SK-N-SH treated with all-trans-retinoic acid at 6 μM for 48 hours (cell line): ENCODE measurements at regions not wholly inside any gene's neighbourhood (a gene's known extent, or its start where the extent isn't known, plus 50 kb on each side); places are given as distances from the start of the nearest gene placed in this dataset.

Source experiments
- ATAC-seq: fragments of 200-7000 bp; cut with Tn5 transposase; 3 replicates; pipeline ENCODE4 v1.9.1; 2020; ENCODE audit warnings: mild to moderate bottlenecking, moderate library complexity
- ARNTL ChIP-seq: fragments of 450-650 bp; formaldehyde crosslinking; IDR thresholded peaks from 2 replicates; pipeline ENCODE4 v1.5.0; 2020; ENCODE audit warnings: low read depth, mild to moderate bottlenecking, moderate library complexity, borderline replicate concordance
- CSDC2 ChIP-seq: fragments of 250-450 bp; sonication (Bioruptor Pico); IDR thresholded peaks from 2 replicates; pipeline ENCODE4 v1.5.0; 2020; ENCODE audit warnings: mild to moderate bottlenecking, moderate library complexity
- ESRRG ChIP-seq: fragments of 250-450 bp; sonication (Bioruptor Pico); IDR thresholded peaks from 2 replicates; pipeline ENCODE4 v1.6.1; 2021; ENCODE audit warnings: mild to moderate bottlenecking
- GLIS3 ChIP-seq: fragments of 250-450 bp; sonication (Bioruptor Pico); IDR thresholded peaks from 2 replicates; pipeline ENCODE4 v1.5.0; 2020; ENCODE audit warnings: mild to moderate bottlenecking, moderate library complexity
- ISL1 ChIP-seq: fragments of 250-450 bp; sonication (Bioruptor Pico); IDR thresholded peaks from 2 replicates; pipeline ENCODE4 v2.1.2; 2022; ENCODE audit warnings: mild to moderate bottlenecking, moderate library complexity
- RARB ChIP-seq: fragments of 250-450 bp; sonication (Bioruptor Pico); IDR thresholded peaks from 2 replicates; pipeline ENCODE4 v1.8.0; 2021; ENCODE audit warnings: mild to moderate bottlenecking, moderate library complexity
- TCF4 ChIP-seq: fragments of 250-450 bp; sonication (Bioruptor Pico); IDR thresholded peaks from 2 replicates; pipeline ENCODE4 v1.8.0; 2021; ENCODE audit warnings: mild to moderate bottlenecking, moderate library complexity, borderline replicate concordance
- TOX ChIP-seq: fragments of 250-450 bp; sonication (Bioruptor Pico); IDR thresholded peaks from 2 replicates; pipeline ENCODE4 v1.8.0; 2021; ENCODE audit warnings: mild to moderate bottlenecking, moderate library complexity, borderline replicate concordance
- ZC3H10 ChIP-seq: fragments of 250-450 bp; sonication (Bioruptor Pico); IDR thresholded peaks from 2 replicates; pipeline ENCODE4 v1.5.1; 2021; ENCODE audit warnings: mild to moderate bottlenecking, moderate library complexity
- ZFP30 ChIP-seq: fragments of 450-650 bp; formaldehyde crosslinking; IDR thresholded peaks from 2 replicates; pipeline ENCODE4 v1.5.0; 2022; ENCODE audit warnings: mild to moderate bottlenecking, moderate library complexity
- ZNF70 ChIP-seq: fragments of 450-650 bp; formaldehyde crosslinking; IDR thresholded peaks from 2 replicates; pipeline ENCODE4 v1.5.0; 2020; ENCODE audit warnings: mild to moderate bottlenecking, moderate library complexity
- ZNF8 ChIP-seq: fragments of 450-650 bp; formaldehyde crosslinking; IDR thresholded peaks from 2 replicates; pipeline ENCODE4 v1.5.0; 2020; ENCODE audit warnings: mild to moderate bottlenecking, moderate library complexity
- TF ChIP-seq, protein P1 (sequence below): fragments of 250-450 bp; sonication (Bioruptor Pico); IDR thresholded peaks from 2 replicates; pipeline ENCODE4 v1.5.0; 2020; ENCODE audit warnings: mild to moderate bottlenecking, moderate library complexity
- TF ChIP-seq, protein P2 (sequence below): fragments of 250-450 bp; sonication (Bioruptor Pico); IDR thresholded peaks from 2 replicates; pipeline ENCODE4 v1.8.0; 2020; ENCODE audit warnings: mild to moderate bottlenecking, moderate library complexity, borderline replicate concordance
- TF ChIP-seq, protein P3 (sequence below): fragments of 250-450 bp; sonication (Bioruptor Pico); IDR thresholded peaks from 2 replicates; pipeline ENCODE4 v1.5.1; 2021; ENCODE audit warnings: mild to moderate bottlenecking, moderate library complexity
- TF ChIP-seq, protein P4 (sequence below): fragments of 250-450 bp; sonication (Bioruptor Pico); IDR thresholded peaks from 2 replicates; pipeline ENCODE4 v1.5.1; 2020; ENCODE audit warnings: low read depth, mild to moderate bottlenecking, moderate library complexity

DNA sequence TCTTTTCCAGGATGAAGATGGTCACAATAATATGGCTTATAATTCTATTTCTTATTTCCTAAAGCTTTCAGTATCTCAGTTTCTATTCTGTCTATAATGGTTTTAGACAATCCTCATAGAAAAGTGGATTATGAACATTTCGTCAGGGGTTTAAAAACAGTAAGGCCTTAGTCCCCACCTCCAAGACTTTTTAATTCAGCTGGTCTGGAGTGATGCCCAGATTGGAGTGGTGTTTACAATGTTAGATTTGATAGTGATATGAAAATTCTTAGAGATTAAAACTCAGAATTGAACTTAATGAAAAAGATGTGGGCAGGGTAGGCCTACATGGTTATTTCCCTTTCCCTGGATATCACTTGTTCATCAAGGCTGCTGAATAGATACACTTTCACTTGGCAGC, 1238.3 kb downstream of the SORCS3 start:
- ATAC-seq: no peak
- TF ChIP-seq, protein P1, sequence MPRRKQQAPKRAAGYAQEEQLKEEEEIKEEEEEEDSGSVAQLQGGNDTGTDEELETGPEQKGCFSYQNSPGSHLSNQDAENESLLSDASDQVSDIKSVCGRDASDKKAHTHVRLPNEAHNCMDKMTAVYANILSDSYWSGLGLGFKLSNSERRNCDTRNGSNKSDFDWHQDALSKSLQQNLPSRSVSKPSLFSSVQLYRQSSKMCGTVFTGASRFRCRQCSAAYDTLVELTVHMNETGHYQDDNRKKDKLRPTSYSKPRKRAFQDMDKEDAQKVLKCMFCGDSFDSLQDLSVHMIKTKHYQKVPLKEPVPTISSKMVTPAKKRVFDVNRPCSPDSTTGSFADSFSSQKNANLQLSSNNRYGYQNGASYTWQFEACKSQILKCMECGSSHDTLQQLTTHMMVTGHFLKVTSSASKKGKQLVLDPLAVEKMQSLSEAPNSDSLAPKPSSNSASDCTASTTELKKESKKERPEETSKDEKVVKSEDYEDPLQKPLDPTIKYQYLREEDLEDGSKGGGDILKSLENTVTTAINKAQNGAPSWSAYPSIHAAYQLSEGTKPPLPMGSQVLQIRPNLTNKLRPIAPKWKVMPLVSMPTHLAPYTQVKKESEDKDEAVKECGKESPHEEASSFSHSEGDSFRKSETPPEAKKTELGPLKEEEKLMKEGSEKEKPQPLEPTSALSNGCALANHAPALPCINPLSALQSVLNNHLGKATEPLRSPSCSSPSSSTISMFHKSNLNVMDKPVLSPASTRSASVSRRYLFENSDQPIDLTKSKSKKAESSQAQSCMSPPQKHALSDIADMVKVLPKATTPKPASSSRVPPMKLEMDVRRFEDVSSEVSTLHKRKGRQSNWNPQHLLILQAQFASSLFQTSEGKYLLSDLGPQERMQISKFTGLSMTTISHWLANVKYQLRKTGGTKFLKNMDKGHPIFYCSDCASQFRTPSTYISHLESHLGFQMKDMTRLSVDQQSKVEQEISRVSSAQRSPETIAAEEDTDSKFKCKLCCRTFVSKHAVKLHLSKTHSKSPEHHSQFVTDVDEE (CRISPR knock-in tag): no peak
- TF ChIP-seq ARNTL (CRISPR knock-in tag) (no peak), ISL1 (CRISPR knock-in tag) (no peak), ZNF8 (no peak), TCF4 (CRISPR knock-in tag) (no peak), ZNF70 (CRISPR knock-in tag) (no peak), GLIS3 (no peak), ZFP30 (CRISPR knock-in tag) (no peak), ZC3H10 (no peak)
- TF ChIP-seq, protein P2, sequence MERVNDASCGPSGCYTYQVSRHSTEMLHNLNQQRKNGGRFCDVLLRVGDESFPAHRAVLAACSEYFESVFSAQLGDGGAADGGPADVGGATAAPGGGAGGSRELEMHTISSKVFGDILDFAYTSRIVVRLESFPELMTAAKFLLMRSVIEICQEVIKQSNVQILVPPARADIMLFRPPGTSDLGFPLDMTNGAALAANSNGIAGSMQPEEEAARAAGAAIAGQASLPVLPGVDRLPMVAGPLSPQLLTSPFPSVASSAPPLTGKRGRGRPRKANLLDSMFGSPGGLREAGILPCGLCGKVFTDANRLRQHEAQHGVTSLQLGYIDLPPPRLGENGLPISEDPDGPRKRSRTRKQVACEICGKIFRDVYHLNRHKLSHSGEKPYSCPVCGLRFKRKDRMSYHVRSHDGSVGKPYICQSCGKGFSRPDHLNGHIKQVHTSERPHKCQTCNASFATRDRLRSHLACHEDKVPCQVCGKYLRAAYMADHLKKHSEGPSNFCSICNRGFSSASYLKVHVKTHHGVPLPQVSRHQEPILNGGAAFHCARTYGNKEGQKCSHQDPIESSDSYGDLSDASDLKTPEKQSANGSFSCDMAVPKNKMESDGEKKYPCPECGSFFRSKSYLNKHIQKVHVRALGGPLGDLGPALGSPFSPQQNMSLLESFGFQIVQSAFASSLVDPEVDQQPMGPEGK: no peak
- TF ChIP-seq, protein P3, sequence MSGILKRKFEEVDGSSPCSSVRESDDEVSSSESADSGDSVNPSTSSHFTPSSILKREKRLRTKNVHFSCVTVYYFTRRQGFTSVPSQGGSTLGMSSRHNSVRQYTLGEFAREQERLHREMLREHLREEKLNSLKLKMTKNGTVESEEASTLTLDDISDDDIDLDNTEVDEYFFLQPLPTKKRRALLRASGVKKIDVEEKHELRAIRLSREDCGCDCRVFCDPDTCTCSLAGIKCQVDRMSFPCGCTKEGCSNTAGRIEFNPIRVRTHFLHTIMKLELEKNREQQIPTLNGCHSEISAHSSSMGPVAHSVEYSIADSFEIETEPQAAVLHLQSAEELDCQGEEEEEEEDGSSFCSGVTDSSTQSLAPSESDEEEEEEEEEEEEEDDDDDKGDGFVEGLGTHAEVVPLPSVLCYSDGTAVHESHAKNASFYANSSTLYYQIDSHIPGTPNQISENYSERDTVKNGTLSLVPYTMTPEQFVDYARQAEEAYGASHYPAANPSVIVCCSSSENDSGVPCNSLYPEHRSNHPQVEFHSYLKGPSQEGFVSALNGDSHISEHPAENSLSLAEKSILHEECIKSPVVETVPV (CRISPR knock-in tag): no peak

DNA sequence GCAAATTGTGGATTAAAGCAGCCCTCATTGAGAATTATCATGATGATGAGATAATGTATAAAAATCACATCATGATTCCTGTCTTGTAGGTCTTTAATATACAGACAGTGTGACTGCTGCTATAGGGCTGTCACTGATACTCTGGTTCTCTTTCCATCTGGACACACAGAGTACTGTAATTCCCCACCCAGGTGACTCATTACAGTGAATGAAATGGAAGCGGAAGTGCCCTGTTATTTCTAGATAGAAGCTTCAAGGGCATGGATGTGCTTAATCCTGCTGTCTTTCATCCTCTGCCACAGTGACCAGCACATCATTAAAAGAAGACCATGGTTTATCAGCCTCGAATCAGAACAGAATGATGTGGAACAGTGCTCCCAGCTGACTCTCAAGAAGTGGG, 1234.0 kb downstream of the SORCS3 start:
- ATAC-seq: no peak
- no peak for TF ChIP-seq ZNF70 (CRISPR knock-in tag)

DNA sequence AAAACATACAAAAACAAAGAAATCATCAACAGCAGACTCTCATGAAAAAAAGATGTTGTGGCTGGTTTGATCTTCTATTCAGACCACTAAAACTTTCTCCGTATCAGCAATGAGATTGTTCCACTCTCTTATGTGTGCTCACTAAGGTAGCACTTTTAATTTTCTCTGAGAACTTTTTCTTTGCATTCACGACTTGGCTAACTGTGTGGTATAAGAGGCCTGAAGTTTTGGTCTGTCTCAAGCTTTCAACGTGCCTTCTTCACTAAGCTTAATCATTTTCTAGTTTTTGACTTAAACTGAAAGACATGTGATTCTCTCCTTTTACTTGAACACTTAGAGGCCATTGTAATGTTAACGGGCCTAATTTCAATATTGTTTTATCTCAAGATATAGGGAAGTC, 1231.6 kb downstream of the SORCS3 start:
- ATAC-seq: no peak
- no peak for TF ChIP-seq TOX (CRISPR knock-in tag)
- TF ChIP-seq, protein P2: no peak

DNA sequence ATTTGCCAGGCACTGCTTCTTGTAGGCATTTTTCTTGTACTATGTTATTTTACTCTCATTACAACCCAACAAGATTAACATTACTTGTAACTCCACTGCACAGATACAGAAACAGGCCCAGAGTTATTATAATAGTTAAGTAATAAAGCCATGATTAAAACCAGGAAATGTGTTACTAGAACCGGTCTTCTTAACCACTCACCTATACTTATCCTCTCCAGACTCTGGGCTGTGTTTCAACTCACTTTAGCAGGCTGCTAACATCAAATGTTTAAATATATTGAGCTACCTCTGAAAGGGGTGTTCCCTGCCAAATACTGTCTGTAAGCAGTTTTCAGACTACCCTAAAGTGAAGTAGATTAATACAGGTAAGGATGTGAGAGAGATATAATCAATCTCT, 1227.8 kb downstream of the SORCS3 start:
- TF ChIP-seq, protein P3 (CRISPR knock-in tag): no peak
- no peak for TF ChIP-seq TOX (CRISPR knock-in tag)
- no peak for TF ChIP-seq ZFP30 (CRISPR knock-in tag)
- TF ChIP-seq, protein P1 (CRISPR knock-in tag): no peak
- no peak for TF ChIP-seq ZNF8
- ATAC-seq: no peak

DNA sequence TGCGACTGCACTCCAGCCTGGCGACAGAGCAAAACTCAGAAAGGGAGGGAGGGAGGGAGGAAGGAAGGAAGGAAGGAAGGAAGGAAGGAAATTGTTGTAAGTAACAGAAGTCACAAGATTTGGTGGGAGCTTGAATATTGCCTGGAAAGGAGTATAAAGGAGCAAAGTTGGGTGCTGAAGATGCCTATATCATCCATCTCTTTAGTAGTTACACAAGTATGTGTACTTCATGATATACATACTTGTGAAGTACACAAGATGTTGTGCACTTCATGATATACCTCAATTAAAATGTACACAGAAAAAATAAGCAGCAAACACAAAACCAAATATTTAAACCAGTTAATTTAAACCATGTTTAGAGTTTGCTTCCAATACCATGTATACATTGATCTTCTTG, 1223.8 kb downstream of the SORCS3 start:
- no peak for ATAC-seq
- TF ChIP-seq, protein P2: no peak
- no peak for TF ChIP-seq RARB (CRISPR knock-in tag)
- TF ChIP-seq, protein P4, sequence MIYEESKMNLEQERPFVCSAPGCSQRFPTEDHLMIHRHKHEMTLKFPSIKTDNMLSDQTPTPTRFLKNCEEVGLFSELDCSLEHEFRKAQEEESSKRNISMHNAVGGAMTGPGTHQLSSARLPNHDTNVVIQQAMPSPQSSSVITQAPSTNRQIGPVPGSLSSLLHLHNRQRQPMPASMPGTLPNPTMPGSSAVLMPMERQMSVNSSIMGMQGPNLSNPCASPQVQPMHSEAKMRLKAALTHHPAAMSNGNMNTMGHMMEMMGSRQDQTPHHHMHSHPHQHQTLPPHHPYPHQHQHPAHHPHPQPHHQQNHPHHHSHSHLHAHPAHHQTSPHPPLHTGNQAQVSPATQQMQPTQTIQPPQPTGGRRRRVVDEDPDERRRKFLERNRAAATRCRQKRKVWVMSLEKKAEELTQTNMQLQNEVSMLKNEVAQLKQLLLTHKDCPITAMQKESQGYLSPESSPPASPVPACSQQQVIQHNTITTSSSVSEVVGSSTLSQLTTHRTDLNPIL: no peak
- TF ChIP-seq CSDC2 (CRISPR knock-in tag): no peak
- TF ChIP-seq ESRRG (CRISPR knock-in tag): no peak
